ENCODE measurements at regions not wholly inside any gene's neighbourhood (a gene's known extent, or its start where the extent isn't known, plus 50 kb on each side); places are given as distances from the start of the nearest gene placed in this dataset.

DNA sequence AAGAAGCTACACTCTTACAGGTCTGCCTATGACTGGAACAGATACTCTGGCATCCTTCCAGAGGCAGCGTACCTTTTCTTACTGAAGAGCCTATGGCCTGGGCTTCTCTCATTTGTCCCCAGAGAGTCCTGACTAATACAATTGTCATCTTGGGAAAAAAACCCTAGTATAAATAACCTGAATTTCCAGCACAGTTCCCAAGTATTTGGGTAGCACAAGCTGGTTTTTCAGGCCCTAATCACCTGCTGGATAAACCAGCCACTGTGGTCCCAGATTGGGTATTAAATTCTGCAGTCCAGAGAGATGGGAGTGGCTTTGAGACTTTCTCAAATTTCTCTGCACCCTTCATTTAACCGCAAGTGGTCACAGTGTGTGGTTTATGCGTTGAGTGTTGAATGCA lies 186.8 kb upstream of the NEBL start:
- H3K36me3 ChIP-seq, result no peaks in the 10 kb centered on the region
- H3K27ac ChIP-seq, result no peak overlapping the region
- DNase-seq, result no peak
- H3K4me1 ChIP-seq, result peaks cover 0 to 4% (median 1%) of the 10 kb centered on the region in 4 donors
- TF ChIP-seq POLR2AphosphoS5 (IDR thresholded peaks at IDR 0.05) (no peak), POLR2A (IDR thresholded peaks at IDR 0.05) (no peak), EP300 (IDR thresholded peaks at IDR 0.05) (no peak)
- TF ChIP-seq, protein P1, sequence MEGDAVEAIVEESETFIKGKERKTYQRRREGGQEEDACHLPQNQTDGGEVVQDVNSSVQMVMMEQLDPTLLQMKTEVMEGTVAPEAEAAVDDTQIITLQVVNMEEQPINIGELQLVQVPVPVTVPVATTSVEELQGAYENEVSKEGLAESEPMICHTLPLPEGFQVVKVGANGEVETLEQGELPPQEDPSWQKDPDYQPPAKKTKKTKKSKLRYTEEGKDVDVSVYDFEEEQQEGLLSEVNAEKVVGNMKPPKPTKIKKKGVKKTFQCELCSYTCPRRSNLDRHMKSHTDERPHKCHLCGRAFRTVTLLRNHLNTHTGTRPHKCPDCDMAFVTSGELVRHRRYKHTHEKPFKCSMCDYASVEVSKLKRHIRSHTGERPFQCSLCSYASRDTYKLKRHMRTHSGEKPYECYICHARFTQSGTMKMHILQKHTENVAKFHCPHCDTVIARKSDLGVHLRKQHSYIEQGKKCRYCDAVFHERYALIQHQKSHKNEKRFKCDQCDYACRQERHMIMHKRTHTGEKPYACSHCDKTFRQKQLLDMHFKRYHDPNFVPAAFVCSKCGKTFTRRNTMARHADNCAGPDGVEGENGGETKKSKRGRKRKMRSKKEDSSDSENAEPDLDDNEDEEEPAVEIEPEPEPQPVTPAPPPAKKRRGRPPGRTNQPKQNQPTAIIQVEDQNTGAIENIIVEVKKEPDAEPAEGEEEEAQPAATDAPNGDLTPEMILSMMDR (IDR thresholded peaks at IDR 0.05), result no peak
- no peak for ATAC-seq (ENCODE audit: low FRiP score in 2 of 2)
- WGBS, 2 donors, result 73 to 76% methylated on average over 3 of the region's 3 CpGs
- H3K4me3 ChIP-seq, result no peak overlapping the region
- no peaks in the 10 kb centered on the region for H3K9me3 ChIP-seq
- no peaks in the 10 kb centered on the region for H3K27me3 ChIP-seq

DNA sequence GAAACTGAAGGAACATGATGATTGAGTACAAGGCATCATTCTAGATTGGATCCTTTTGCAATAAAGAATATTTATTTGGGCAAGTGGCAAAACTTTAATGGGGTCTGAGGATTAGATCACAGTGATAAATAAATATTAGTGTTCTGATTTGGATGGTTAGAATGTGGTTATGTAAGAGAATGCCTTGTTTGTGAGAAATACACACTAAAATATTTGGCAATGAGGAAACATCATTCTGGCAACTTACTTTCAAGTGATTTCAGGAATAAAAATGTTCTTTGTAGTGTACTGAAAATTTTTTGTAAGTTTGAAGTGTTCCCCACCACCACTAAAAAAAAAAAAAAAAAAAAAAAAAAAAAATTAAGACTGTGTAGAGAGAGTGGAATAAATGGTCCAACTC lies 185.1 kb upstream of the NEBL start:
- Histone ChIP-seq H3K4me1 (peaks cover 0 to 5% (median 2%) of the 10 kb centered on the region in 4 donors), H3K27me3 (no peaks in the 10 kb centered on the region), H3K9me3 (no peaks in the 10 kb centered on the region), H3K36me3 (no peaks in the 10 kb centered on the region), H3K4me3 (no peak overlapping the region), H3K27ac (no peak overlapping the region)
- no peak for DNase-seq
- no peak for ATAC-seq (ENCODE audit: low FRiP score in 2 of 2)
- TF ChIP-seq, protein P1 (IDR thresholded peaks at IDR 0.05), result no peak
- TF ChIP-seq POLR2AphosphoS5 (IDR thresholded peaks at IDR 0.05) (no peak), EP300 (IDR thresholded peaks at IDR 0.05) (no peak), POLR2A (IDR thresholded peaks at IDR 0.05) (no peak)

DNA sequence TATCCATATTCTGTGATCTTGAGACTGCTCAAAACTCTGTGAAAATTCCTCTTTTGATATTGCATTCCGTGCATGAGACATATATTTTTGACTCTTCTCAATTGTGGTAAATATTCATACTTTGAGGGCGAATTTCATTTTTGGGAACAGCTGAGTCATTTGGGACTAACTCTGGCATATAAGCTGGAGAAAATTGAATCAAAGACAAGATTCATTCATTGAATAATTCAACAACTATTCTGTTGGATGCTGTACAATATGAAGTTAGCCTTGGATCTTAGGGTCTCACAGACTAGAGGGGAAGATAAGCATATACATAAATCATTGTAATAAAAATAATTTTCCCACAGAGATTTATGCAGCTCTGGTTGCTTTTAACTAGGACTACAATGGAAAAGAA lies 183.2 kb upstream of the NEBL start:
- DNase-seq (no peak), ATAC-seq (ENCODE audit: low FRiP score in 2 of 2) (no peak)
- peak overlapping the region in 1 of 4 donors; percentile 2 for H3K27ac ChIP-seq
- H3K4me3 ChIP-seq, result no peak overlapping the region
- TF ChIP-seq POLR2A (IDR thresholded peaks at IDR 0.05) (no peak), POLR2AphosphoS5 (IDR thresholded peaks at IDR 0.05) (no peak), EP300 (IDR thresholded peaks at IDR 0.05) (no peak)
- TF ChIP-seq, protein P1 (IDR thresholded peaks at IDR 0.05), result no peak
- peaks cover 0 to 5% (median 2%) of the 10 kb centered on the region in 4 donors for H3K4me1 ChIP-seq
- no peaks in the 10 kb centered on the region for H3K9me3 ChIP-seq
- WGBS, 2 donors, result 71 to 73% methylated on average over 2 of the region's 2 CpGs
- H3K27me3 ChIP-seq, result no peaks in the 10 kb centered on the region
- no peaks in the 10 kb centered on the region for H3K36me3 ChIP-seq

DNA sequence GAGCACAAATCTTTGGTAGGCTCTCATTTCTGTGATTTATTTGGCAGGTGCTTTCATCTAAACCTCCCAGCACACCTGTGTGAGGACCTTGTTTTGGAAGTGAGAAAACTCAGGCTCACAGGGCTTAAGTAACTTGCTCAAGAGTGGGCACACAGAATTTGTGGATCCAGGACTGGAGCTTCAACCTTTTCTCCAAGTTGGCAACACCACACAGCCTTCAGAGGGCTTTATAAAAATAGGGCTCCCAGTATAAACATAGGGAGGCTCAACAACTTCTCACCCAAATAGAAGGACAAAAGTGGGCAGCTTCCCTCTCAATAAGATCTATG lies 182.2 kb upstream of the NEBL start:
- DNase-seq (no peak), ATAC-seq (ENCODE audit: low FRiP score in 2 of 2) (no peak)
- Histone ChIP-seq H3K9me3 (no peaks in the 10 kb centered on the region), H3K27me3 (no peaks in the 10 kb centered on the region), H3K4me1 (peaks cover 0 to 5% (median 2%) of the 10 kb centered on the region in 4 donors), H3K27ac (no peak overlapping the region), H3K36me3 (no peaks in the 10 kb centered on the region), H3K4me3 (no peak overlapping the region)
- TF ChIP-seq EP300 (IDR thresholded peaks at IDR 0.05) (no peak), POLR2A (IDR thresholded peaks at IDR 0.05) (no peak), POLR2AphosphoS5 (IDR thresholded peaks at IDR 0.05) (no peak)
- TF ChIP-seq, protein P1 (IDR thresholded peaks at IDR 0.05), result no peak

DNA sequence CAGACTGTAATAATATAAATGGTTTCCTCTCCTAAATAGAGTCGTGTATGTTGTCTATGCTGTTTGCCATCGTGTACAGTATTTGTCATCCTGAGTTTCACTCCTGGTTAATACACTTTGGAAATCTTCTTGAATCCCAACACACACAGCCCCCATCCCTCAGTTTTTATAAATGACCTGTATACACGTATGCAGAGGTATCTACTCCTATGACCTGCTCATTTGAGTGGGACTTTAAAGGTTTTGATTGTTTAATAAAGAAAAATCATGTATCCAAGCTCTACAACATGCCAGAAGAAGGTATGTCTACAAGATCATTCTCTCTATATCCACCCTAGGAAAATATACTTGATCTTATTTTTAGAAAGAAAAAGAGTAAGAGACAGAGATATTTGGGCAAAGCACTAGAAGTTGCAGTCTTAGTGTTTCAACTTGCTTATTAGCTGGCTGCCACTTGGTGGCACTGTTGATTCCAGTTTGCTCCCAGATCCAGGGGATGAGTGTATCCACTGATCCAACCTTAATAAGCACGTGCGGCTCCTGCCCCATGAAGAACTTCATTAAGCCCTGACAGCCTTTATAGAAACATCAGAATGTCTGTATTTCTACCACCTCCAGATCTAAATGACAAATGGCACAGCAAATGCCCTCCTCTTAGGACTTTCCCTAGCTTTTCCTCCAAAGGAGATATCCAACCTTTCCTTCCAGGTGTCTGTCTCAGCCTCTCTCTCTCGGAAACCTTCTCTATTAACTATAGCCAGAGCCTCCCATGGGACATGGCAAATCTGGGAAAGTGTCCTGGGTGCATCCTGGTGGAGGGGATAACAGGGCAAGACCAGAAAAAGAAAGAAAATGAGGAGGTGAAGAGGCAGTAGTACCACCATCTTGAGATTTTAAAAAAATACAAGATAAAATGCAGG lies 181.6 kb upstream of the NEBL start:
- WGBS, 2 donors, result 47 to 51% methylated on average over 6 of the region's 6 CpGs
- no peak for TF ChIP-seq POLR2A (IDR thresholded peaks at IDR 0.05)
- TF ChIP-seq, protein P1 (IDR thresholded peaks at IDR 0.05), result peak; percentile 45 to 74 (median 59)
- peaks cover 0 to 5% (median 2%) of the 10 kb centered on the region in 4 donors for H3K4me1 ChIP-seq
- DNase-seq, result peak in 1 of 2 donors; percentile 71
- peak; percentile 80 to 88 for ATAC-seq (ENCODE audit: low FRiP score in 2 of 2)
- no peaks in the 10 kb centered on the region for H3K9me3 ChIP-seq
- no peaks in the 10 kb centered on the region for H3K36me3 ChIP-seq
- H3K4me3 ChIP-seq, result no peak overlapping the region
- H3K27me3 ChIP-seq, result no peaks in the 10 kb centered on the region
- H3K27ac ChIP-seq, result no peak overlapping the region
